ENCODE measurements at regions not wholly inside any gene's neighbourhood (a gene's known extent, or its start where the extent isn't known, plus 50 kb on each side); places are given as distances from the start of the nearest gene placed in this dataset.
"Not testable (repeated sequence)": the region's sequence is repeated elsewhere in the genome, so short reads cannot be mapped to it uniquely, and the experiment has no call there.

GRCh38 chr2:87521489-87521888, 226.4 kb upstream of the PLGLB2 start:
- not testable (repeated sequence) for FAIRE-seq

DNA sequence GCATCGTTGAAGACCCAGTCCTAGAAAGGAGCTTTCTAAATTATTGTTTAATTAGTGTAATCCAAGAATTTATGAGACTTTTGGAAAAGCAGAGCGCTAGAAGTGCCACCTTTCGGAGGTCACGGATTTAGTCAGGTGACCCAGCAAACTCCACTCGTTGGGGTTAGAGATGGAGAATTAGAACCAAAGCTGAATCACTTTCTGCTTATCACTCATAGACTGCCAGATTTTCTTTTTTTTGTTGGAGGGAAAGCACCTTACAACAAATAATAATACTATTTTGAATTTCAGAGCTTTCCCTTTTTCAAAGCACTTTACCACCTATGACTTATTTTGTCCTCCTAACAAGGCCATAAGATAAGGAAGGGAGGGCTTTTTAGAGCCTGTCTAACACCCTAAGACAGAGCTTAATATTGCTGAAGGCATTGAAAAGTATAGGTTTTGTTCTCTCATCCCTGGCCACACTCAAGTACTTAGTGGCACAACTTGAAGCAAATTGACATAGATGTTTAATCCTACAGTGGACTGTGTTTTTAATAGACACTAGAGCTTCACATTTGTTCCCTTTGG, 223.2 kb upstream of the PLGLB2 start:
- not testable (repeated sequence) for FAIRE-seq

GRCh38 chr2:87525497-87525991, 222.3 kb upstream of the PLGLB2 start:
- FAIRE-seq, result not testable (repeated sequence)

DNA sequence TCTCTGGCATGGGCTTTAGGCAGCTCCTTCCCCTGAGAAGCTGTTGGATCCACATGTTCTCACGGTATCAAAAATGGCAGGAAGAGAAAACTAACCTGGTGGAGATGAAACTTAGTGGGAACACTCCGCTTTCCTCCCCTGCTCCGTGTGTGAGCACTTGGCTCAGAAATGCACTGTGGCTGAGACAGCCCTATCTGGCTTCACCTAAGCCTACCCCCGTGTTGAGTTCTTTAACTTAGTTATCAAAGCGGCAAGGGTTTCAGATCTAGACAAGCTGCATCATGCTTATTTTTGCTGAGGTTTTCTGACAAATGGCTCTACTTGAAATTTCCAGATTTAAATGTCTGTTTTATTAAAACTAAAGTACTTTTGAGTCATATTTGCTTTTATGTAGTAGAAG, 221.6 kb upstream of the PLGLB2 start:
- FAIRE-seq, result not testable (repeated sequence)

DNA sequence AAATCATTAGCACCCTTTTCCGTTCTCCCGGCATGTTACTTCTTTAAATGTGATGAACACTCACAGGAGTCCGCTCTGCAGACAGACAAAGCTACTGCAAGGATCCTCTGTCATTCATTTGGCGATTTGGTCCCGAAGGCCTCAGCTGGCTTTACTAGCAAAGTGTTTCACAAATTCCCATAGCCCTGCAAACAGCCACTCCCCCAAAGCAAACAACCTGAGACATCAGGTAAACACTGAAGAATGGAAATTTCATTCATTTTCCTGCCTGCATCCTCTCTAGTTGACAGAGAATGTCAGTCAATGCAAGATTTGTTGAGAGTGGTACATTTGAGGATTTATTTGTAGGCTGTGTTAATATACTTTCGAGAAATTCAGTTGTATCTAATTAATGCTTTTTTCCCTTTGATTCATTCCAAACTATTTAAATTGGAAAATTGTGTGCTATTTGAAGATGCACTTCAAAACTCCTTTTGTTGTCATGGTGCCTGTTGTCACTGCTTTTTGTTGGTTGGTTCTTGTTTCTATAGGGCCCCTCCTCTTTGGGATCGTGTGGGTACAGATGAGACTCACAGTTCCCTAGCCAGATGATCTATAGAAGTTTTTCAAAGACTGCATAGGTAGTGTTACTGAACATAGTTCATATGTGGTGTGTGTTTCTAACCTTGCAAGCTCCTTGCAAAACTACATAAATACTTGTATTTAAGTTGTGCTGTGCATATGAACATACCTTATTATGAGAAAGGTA, 215.7 kb upstream of the PLGLB2 start:
- FAIRE-seq, result not testable (repeated sequence)

DNA sequence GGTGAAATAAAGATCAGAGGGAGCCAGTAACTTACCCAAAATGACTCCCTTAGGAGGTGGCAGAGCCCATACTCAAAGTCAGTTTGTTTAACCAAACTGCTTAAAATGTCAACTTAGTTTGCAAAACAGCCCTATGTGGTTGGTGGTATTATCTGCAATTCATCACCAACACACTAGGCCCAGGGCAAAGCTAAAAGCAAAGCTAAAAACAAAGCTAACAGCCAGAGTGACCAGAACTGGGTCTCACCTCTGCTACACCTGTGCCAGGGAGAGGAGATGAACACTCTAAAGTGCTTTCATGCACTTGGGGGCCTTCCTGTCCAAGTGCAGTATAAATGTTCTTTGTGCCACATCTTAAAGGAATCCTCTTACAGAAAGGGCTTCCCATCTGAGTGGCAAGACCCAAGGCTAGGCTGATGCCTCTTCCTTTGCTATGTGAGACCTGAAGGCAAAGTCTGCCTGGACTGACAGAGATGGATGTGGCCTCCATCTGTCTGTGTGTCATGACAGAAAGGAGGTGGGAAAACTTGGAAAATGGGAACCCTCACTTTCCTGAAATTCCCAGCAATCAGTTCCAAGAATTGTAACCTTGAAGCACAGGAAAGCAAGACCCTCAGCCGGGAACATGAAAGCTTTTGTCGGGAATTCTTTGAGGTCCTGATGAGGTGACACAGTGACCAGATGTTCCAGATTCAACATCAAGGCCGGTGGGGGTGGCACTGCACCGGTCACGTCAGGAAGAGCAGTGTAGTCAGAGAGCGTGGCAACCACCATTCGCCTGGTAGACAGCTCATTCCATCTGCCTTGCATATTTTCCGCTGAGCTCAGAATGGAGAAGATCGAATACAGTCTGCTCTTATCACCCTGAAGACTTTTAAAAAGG, 214.3 kb upstream of the PLGLB2 start:
- FAIRE-seq, result not testable (repeated sequence)

GRCh38 chr2:87534273-87534889, 213.5 kb upstream of the PLGLB2 start:
- FAIRE-seq, result not testable (repeated sequence)

DNA sequence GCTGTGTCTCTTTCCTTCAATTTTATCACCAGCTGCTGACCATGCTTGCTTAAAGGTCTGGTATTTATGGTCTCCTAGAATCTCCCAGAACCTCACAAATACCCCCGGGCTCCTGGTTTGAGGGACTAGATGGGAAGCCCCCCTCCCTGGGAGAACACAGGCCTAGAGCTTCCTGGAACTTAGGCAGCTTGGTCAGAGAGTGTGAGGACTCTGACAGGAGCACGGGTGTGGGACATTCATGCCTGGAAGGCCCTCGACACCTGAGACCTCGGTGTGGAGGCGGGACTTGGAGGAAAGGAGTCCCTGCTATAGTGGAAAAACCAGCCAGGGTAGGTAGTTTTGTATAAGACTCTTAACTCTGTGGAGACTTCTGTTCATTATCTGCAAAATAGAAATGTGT, 211.5 kb upstream of the PLGLB2 start:
- not testable (repeated sequence) for FAIRE-seq

- FAIRE-seq, result not testable (repeated sequence)
Measured at GRCh38 chr2:87537251-87537671, 210.6 kb upstream of the PLGLB2 start.

DNA sequence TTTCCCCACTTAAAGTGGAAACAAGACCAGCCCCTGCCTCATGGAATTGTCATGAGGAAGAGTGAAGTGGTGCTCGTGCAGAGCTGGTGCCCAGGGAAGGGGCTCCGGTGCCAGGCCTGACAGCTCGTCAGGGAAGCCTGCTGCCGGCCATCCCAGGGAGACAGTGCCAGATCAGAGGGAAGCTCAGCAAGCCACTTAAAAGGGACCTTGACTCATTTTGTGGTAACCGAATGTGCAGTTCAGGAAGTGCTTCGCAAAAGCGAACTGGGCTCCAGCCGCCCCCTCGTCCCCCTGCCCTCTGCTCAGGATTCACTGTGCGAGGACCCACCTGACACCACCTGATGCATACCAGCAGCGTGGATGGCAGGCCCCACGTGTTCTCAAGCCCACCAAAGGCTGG, 209.6 kb upstream of the PLGLB2 start:
- FAIRE-seq, result not testable (repeated sequence)

DNA sequence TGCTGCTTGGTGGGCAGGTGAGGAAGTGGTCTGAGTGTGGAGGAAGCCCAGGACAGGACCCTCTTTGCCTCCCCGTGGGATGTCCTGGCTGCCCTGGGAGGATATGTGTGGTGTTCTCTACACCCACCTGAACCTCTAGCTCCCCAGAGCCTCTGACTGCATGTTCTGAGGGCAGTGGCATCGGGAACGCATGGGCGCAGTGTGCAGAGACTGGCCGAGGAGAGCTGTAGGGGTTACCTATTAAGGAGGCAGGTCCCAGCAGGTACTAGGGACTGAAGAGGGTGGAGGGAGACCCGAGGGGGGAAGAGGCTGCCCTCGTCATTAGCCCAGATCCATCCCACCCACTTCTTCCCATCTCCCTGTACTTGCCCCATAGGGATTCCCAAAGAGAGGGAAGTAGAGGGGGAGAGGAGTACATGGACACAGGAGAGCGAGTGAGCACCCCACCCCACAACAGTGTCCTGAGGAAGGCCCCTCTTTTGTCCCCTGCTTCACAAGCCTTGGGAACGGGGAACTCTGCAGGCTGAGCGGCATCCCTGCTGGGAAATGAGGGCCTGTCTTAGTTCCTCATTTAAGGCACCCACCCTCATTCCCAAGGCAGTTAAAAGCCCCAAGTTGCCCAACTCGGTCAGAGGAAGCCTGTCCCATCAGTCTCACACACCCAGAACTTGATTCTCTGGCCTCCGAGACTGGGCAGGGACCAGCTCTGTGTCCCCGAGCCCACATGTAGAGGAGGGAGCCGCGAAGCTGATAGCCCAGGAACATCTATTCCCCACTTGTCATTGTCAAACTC, 208.5 kb upstream of the PLGLB2 start:
- FAIRE-seq, result not testable (repeated sequence)

- not testable (repeated sequence) for FAIRE-seq
Measured at GRCh38 chr2:87540242-87540641, 207.6 kb upstream of the PLGLB2 start.

DNA sequence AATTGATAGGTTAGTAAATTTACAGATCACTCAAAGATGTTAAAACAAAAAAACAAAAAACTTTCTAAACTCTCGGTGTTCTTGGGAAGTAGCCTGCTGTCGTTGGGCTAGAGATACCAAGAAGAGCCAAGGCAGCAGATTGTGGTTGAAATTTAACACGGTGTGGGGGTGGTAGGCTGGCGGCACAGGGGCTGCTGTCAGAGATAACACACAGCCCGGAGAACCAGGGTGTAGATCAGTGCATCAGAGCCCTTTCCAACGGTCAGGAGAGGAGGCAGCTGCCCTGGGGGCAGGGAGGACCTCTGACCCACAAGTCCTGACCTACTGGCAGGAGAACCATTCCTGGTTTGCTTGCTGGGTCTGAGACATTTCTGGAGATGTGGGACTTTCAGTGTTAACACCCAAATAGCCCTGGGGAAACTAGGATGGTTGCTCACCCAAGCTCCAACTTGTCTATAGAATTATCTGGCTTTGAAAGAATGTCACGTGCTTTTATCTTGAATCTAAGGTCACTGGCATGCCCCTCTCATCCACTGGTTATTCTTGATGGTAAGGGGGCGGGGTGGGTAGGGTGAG, 205.2 kb upstream of the PLGLB2 start:
- not testable (repeated sequence) for FAIRE-seq

DNA sequence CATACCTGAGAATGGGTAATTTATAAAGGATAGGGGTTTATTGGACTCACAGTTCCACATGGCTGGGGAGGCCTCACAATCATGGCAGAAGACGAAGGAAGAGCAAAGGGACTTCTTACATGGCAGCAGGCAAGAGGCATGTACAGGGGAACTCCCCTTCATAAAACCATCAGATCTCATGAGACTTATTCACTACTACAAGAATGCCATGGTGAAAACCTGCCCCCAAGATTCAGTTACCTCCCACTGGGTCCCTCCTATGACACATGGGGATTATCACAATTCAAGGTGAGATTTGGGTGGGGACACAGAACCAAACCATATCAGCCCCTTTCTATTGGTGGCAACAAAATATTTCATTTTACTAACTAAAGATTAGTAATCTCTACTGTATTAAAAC, 204.1 kb upstream of the PLGLB2 start:
- FAIRE-seq, result not testable (repeated sequence)

DNA sequence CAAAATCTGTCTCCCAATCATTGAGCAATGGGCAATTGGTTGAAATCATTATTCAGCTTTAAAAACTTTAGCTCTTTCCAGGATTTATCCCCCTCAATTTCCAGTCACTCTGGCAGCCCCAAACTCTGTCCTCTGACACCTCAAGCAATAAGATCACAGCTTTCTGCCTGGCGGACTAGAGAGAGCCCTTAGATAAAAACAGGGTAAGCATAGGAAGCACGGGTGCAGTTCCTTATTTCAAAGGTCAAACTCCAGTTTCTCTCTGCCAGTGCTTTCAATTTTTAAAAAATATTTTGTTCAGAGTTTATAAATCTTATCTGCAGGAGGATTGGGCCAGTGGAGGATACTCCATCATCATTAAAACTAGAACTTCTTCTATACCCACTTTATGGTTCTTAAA, 200.8 kb upstream of the PLGLB2 start:
- FAIRE-seq, result not testable (repeated sequence)

- not testable (repeated sequence) for FAIRE-seq
Measured at GRCh38 chr2:87547966-87548365, 199.9 kb upstream of the PLGLB2 start.

DNA sequence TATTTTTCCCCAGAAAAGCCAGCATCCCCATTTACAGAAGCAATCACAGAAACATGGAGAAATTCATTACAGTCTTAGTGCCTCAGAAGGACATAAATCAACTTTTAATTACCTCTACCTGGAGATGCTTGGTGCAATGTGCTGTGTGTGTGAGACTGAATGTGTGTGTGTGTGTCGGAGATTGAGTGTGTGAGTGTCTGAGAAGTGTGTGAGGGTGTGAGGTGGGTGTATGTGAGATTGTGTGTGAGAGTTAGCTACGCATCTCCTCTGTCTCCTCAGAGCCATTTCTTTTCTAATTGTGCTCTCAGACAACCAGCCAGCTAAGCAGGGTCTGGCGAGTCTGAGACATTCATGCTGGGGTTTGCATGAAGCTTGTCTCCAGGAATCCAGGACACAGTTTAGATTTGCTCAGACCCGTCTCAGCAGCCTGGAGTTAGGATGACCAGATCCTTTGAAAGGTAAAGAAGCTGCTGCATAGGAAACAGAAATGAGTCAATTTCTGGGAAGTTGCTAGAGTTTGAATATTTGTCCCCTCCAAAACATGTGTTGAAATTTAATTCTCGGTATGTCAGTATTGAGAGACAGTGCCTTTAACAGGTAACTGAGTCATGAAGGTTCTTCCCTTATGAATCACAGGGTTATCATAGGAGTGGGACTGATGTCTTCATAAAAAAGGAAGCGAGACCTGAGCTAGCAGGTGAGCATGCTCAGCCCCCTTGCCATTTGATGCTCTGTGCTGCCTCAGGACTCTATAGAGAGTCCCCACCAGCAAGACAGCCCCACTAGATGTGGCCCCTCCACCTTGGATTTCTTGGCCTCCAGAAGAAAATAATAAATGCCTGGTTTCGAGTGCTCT, 199.0 kb upstream of the PLGLB2 start:
- not testable (repeated sequence) for FAIRE-seq

- FAIRE-seq, result not testable (repeated sequence)
Measured at GRCh38 chr2:87549561-87550202, 198.2 kb upstream of the PLGLB2 start.

GRCh38 chr2:87554678-87555077, 193.2 kb upstream of the PLGLB2 start:
- not testable (repeated sequence) for FAIRE-seq

GRCh38 chr2:87555082-87555481, 192.8 kb upstream of the PLGLB2 start:
- not testable (repeated sequence) for FAIRE-seq
